ENCODE measurements at regions not wholly inside any gene's neighbourhood (a gene's known extent, or its start where the extent isn't known, plus 50 kb on each side); places are given as distances from the start of the nearest gene placed in this dataset.
A peak's percentile ranks its signal among the peaks of the same experiment; 100 is the strongest.

GRCh38 chr2:120612931-120613330 lies 122.7 kb upstream of the GLI2 start:
- Histone ChIP-seq H3K4me3 (replicated peaks in 1 of 4; ENCODE audit: control extremely low read depth in 1 of 4, insufficient read depth in 1 of 4, low read depth in 3 of 4, low read length in 4 of 4) (no peak overlapping the region), H2AFZ (ENCODE audit: low read length) (no peak overlapping the region)
- TF ChIP-seq CTCF (conservative IDR thresholded peaks at IDR 0.05 in 1 of 2, IDR thresholded peaks at IDR 0.05 in 1 of 2; ENCODE audit: low read depth in 1 of 2, low read length in 2 of 2) (no peak), EZH2 (IDR thresholded peaks at IDR 0.05; ENCODE audit: low read length, missing control alignments) (no peak)

DNA sequence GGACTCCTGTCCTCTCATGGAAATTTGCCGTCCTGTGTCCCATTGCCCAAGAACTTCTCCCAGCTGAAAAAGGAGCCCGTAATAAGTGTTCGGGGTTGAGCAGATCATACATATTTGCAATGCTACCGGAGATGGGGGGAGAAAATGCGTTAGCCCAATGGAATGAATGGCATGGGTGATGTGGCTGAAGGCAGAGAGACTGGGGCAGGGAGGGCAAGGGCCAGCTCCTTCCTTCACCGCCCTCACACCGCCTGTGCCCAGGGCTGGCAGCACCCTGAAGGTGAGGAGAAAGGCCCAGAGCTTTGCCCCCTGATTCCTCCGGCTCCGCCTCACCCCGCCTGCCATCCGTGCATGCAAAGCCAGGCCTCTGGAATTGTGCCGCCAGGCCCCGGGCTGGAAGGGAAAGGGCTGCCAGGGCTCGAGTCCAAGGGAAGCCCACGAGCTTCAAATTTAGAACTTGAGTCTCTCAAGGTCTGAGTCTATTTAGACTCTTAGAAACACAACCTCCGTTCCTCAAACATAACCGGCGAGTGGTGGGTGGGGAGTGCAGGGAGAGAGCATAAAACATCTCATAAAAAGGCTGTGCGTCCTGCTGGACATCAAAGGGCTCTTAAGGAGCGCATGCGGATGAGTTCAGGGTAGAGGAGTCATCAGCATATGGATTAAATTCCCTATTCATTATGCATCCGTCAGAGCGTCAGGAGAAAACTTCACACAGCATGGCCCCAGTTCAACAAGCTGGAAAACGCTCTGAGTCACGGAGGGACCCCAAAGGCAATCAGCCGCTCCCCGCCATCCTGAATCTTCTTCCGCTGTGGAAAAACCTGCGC lies 121.7 kb upstream of the GLI2 start:
- Histone ChIP-seq H3K27me3 (ENCODE audit: control insufficient read depth, insufficient read depth, low read length) (no peaks in the 10 kb centered on the region), H2AFZ (ENCODE audit: low read length) (peak overlapping the region; percentile 17), H3K27ac (ENCODE audit: insufficient read depth, low read length) (peak overlapping the region; percentile 91), H3K4me2 (ENCODE audit: extremely low read depth, insufficient read depth, low read length) (peak overlapping the region; percentile 40), H3K9ac (ENCODE audit: insufficient read depth, low read length) (peak overlapping the region; percentile 36), H4K20me1 (ENCODE audit: control insufficient read depth, extremely low read depth, insufficient read depth, low read length) (no peaks in the 10 kb centered on the region), H3K36me3 (ENCODE audit: control insufficient read depth, insufficient read depth, low read length) (no peaks in the 10 kb centered on the region), H3K9me3 (ENCODE audit: control insufficient read depth, insufficient read depth, low read depth, low read length) (no peaks in the 10 kb centered on the region), H3K79me2 (ENCODE audit: control insufficient read depth, insufficient read depth, low read length) (no peaks in the 10 kb centered on the region), H3K4me1 (ENCODE audit: control insufficient read depth, extremely low read depth, insufficient read depth, low read length) (peaks cover 4% of the 10 kb centered on the region), H3K4me3 (replicated peaks in 1 of 4; ENCODE audit: control extremely low read depth in 1 of 4, insufficient read depth in 1 of 4, low read depth in 3 of 4, low read length in 4 of 4) (no peak overlapping the region)
- TF ChIP-seq CTCF (conservative IDR thresholded peaks at IDR 0.05 in 1 of 2, IDR thresholded peaks at IDR 0.05 in 1 of 2; ENCODE audit: low read depth in 1 of 2, low read length in 2 of 2): no peak
- TF ChIP-seq EZH2 (IDR thresholded peaks at IDR 0.05; ENCODE audit: low read length, missing control alignments): no peak
- peak; percentile 65 to 91 for DNase-seq (ENCODE audit: low read depth in 2 of 2)

More at GRCh38 chr2:120612931-120613330, 122.7 kb upstream of the GLI2 start:
- DNase-seq (ENCODE audit: low read depth in 2 of 2): no peak
- Histone ChIP-seq H3K9ac (ENCODE audit: insufficient read depth, low read length) (no peak overlapping the region), H4K20me1 (ENCODE audit: control insufficient read depth, extremely low read depth, insufficient read depth, low read length) (no peaks in the 10 kb centered on the region), H3K4me1 (ENCODE audit: control insufficient read depth, extremely low read depth, insufficient read depth, low read length) (peaks cover 4% of the 10 kb centered on the region), H3K27ac (ENCODE audit: insufficient read depth, low read length) (no peak overlapping the region), H3K27me3 (ENCODE audit: control insufficient read depth, insufficient read depth, low read length) (no peaks in the 10 kb centered on the region), H3K9me3 (ENCODE audit: control insufficient read depth, insufficient read depth, low read depth, low read length) (no peaks in the 10 kb centered on the region), H3K79me2 (ENCODE audit: control insufficient read depth, insufficient read depth, low read length) (no peaks in the 10 kb centered on the region), H3K4me2 (ENCODE audit: extremely low read depth, insufficient read depth, low read length) (no peak overlapping the region), H3K36me3 (ENCODE audit: control insufficient read depth, insufficient read depth, low read length) (no peaks in the 10 kb centered on the region)

DNA sequence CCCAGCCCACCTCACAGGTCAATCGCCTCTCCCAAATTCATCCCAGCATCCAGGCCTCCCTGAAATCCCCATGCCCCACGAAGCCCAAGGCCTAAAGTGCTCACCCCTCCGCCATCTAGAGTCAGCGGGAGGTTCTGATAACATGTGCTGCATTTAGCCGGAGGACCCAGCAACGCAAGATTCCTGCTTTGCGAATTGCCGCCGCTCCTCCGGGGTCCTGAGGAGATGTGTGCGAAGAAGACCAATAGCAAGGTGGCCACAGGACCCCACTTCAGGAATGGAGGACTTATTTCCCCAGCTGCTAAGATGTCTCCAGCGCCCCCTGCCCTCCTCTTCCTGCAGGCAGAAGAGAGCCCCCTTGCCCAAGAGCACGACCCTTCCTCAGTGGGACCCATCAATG lies 120.8 kb upstream of the GLI2 start:
- no peaks in the 10 kb centered on the region for H3K36me3 ChIP-seq (ENCODE audit: control insufficient read depth, insufficient read depth, low read length)
- no peaks in the 10 kb centered on the region for H3K9me3 ChIP-seq (ENCODE audit: control insufficient read depth, insufficient read depth, low read depth, low read length)
- no peaks in the 10 kb centered on the region for H4K20me1 ChIP-seq (ENCODE audit: control insufficient read depth, extremely low read depth, insufficient read depth, low read length)
- TF ChIP-seq EZH2 (IDR thresholded peaks at IDR 0.05; ENCODE audit: low read length, missing control alignments) (no peak), CTCF (conservative IDR thresholded peaks at IDR 0.05 in 1 of 2, IDR thresholded peaks at IDR 0.05 in 1 of 2; ENCODE audit: low read depth in 1 of 2, low read length in 2 of 2) (no peak)
- H3K9ac ChIP-seq (ENCODE audit: insufficient read depth, low read length): no peak overlapping the region
- H3K27me3 ChIP-seq (ENCODE audit: control insufficient read depth, insufficient read depth, low read length): no peaks in the 10 kb centered on the region
- H3K27ac ChIP-seq (ENCODE audit: insufficient read depth, low read length): peak overlapping the region; percentile 91
- H3K4me2 ChIP-seq (ENCODE audit: extremely low read depth, insufficient read depth, low read length): no peak overlapping the region
- no peak overlapping the region for H3K4me3 ChIP-seq (replicated peaks in 1 of 4; ENCODE audit: control extremely low read depth in 1 of 4, insufficient read depth in 1 of 4, low read depth in 3 of 4, low read length in 4 of 4)
- H3K79me2 ChIP-seq (ENCODE audit: control insufficient read depth, insufficient read depth, low read length): no peaks in the 10 kb centered on the region
- no peak overlapping the region for H2AFZ ChIP-seq (ENCODE audit: low read length)
- peaks cover 4% of the 10 kb centered on the region for H3K4me1 ChIP-seq (ENCODE audit: control insufficient read depth, extremely low read depth, insufficient read depth, low read length)
- no peak for DNase-seq (ENCODE audit: low read depth in 2 of 2)
